Stimulated activated CD8-positive, alpha-beta memory T cell treated with anti-CD3 and anti-CD28 coated beads, Interleukin-15, amount 100 ng/mL, for 24 hours (primary cell): ENCODE measurements at regions not wholly inside any gene's neighbourhood (a gene's known extent, or its start where the extent isn't known, plus 50 kb on each side); places are given as distances from the start of the nearest gene placed in this dataset.

Experiments used
- DNase-seq: peaks from one replicate; pipeline ENCODE4 v3.0.0-alpha.2; 2020; ENCODE audit warnings: low read depth

GRCh38 chr7:41878309-41879295 lies 175.7 kb upstream of the INHBA start:
- no peak for DNase-seq

- DNase-seq, result no peak
Observed at GRCh38 chr7:41877118-41877517, 174.2 kb upstream of the INHBA start.

- DNase-seq, result no peak
Observed at GRCh38 chr7:41875513-41875912, 172.6 kb upstream of the INHBA start.

- no peak for DNase-seq
Observed at GRCh38 chr7:41874201-41874785, 171.4 kb upstream of the INHBA start.

GRCh38 chr7:41873741-41874140 lies 170.9 kb upstream of the INHBA start:
- DNase-seq, result no peak

GRCh38 chr7:41872966-41873365 lies 170.1 kb upstream of the INHBA start:
- DNase-seq, result no peak

GRCh38 chr7:41870461-41871138 lies 167.7 kb upstream of the INHBA start:
- no peak for DNase-seq

GRCh38 chr7:41869997-41870396 lies 167.1 kb upstream of the INHBA start:
- no peak for DNase-seq

- DNase-seq, result no peak
Observed at GRCh38 chr7:41869596-41869995, 166.7 kb upstream of the INHBA start.

GRCh38 chr7:41869091-41869490 lies 166.2 kb upstream of the INHBA start:
- no peak for DNase-seq

GRCh38 chr7:41867639-41868280 lies 164.9 kb upstream of the INHBA start:
- DNase-seq, result no peak

GRCh38 chr7:41862261-41862660 lies 159.4 kb upstream of the INHBA start:
- no peak for DNase-seq

GRCh38 chr7:41861642-41862041 lies 158.8 kb upstream of the INHBA start:
- DNase-seq, result no peak

GRCh38 chr7:41858201-41858600 lies 155.3 kb upstream of the INHBA start:
- no peak for DNase-seq

GRCh38 chr7:41855798-41856197 lies 152.9 kb upstream of the INHBA start:
- DNase-seq, result no peak

- no peak for DNase-seq
Observed at GRCh38 chr7:41847606-41848005, 144.7 kb upstream of the INHBA start.

GRCh38 chr7:41847151-41847550 lies 144.3 kb upstream of the INHBA start:
- DNase-seq, result no peak

GRCh38 chr7:41842956-41843355 lies 140.1 kb upstream of the INHBA start:
- DNase-seq, result no peak

GRCh38 chr7:41837916-41838315 lies 135.0 kb upstream of the INHBA start:
- no peak for DNase-seq

GRCh38 chr7:41835976-41836530 lies 133.2 kb upstream of the INHBA start:
- no peak for DNase-seq

GRCh38 chr7:41834805-41835694 lies 132.2 kb upstream of the INHBA start:
- DNase-seq, result no peak
